HG03159 (cell line): ENCODE measurements at regions not wholly inside any gene's neighbourhood (a gene's known extent, or its start where the extent isn't known, plus 50 kb on each side); places are given as distances from the start of the nearest gene placed in this dataset.
"Not testable (repeated sequence)": the region's sequence is repeated elsewhere in the genome, so short reads cannot be mapped to it uniquely, and the experiment has no call there.

ENCODE experiments used
- ATAC-seq: cut with Tn5 transposase; IDR thresholded peaks from one replicate; pipeline ENCODE4 v1.9.1; 2021; ENCODE audit warnings: mild to moderate bottlenecking, moderate library complexity; ENCODE audit not compliant: unreplicated experiment

- ATAC-seq: no peak
Observed at GRCh38 chr20:20797521-20798310, 85.3 kb upstream of the RALGAPA2 start.

- no peak for ATAC-seq
Observed at GRCh38 chr20:20796766-20797440, 84.5 kb upstream of the RALGAPA2 start.

DNA sequence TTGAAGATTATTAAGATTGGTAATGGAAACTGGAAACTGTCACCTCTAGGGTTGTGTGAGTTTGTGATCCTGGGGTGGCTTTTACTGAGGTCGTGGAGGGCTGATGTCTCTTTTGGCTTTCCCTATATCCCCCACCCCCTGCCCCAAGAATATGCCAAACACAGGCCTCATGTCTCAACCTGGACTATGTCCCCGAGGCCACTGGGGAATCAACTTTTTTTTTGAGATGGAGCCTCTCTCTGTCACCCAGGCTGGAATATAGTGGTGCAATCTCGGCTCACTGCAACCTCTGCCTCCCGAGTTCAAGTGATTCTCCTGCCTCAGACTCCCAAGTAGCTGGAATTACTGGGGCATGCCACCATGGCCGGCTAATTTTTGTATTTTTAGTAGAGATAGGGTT, 83.3 kb upstream of the RALGAPA2 start:
- ATAC-seq: no peak

DNA sequence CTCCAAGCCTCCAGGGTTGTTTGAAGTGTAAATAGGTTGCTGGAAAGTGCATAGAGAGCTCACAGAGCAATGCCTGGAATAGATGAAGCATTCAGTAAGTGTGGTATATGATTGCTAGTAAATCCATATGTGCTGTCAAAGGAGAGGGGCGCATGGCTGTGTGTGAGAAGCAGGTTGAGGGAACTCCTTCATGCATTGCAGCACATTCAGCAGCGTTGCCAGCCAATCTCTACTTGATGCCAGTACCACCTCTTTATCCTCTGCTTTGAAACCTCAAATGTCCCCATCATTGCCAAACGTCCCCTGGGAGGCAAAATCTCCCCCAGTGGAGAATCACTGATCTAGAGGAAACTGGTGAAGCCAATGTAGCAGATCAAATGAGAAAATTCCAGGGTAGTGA, 82.7 kb upstream of the RALGAPA2 start:
- no peak for ATAC-seq

GRCh38 chr20:20793591-20793990, 81.1 kb upstream of the RALGAPA2 start:
- ATAC-seq: no peak

GRCh38 chr20:20791664-20792568, 79.5 kb upstream of the RALGAPA2 start:
- ATAC-seq: no peak

- no peak for ATAC-seq
Observed at GRCh38 chr20:20788308-20788707, 75.9 kb upstream of the RALGAPA2 start.

DNA sequence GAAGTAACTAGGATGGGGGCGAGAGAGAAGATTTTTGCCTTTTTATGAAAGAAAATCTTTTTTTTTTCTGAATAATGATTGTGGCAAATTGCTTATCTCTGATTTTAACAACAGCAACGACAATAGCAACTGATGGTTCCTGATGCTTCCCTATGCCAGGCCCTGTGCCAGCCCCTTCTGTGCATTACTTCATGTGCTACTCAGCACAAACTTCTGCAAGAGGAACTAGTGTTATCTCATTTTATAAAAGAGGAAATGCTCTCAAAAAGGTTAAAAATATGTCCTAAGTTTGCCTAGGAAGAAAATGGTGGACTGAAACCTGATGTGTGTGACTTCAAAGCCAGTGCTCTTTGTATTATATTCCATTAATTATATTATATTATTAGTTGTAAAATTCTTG, 74.0 kb upstream of the RALGAPA2 start:
- ATAC-seq: no peak

- no peak for ATAC-seq
Observed at GRCh38 chr20:20785226-20785625, 72.8 kb upstream of the RALGAPA2 start.

- ATAC-seq: not testable (repeated sequence)
Observed at GRCh38 chr20:20784450-20784849, 72.0 kb upstream of the RALGAPA2 start.

- ATAC-seq: no peak
Observed at GRCh38 chr20:20783450-20783849, 71.0 kb upstream of the RALGAPA2 start.

DNA sequence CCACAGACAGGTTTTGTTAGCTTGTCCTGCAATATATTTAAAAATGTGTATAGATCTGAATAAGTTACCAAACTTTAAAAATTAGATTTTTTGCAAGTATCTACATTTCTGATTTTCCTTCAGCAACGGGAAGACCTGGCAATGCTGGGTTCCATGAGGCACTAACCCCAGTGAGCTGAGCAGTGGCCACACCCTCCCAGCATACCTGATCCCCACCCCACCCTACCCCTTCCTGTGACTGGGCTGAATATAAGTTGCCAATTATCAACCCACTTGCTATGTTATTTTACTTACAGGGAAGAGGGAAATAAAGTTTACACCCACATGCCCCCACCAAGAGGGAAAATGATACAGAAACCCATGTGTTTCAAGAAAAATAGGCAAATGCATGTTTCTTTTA, 70.3 kb upstream of the RALGAPA2 start:
- no peak for ATAC-seq

- no peak for ATAC-seq
Observed at GRCh38 chr20:20782231-20782630, 69.8 kb upstream of the RALGAPA2 start.

DNA sequence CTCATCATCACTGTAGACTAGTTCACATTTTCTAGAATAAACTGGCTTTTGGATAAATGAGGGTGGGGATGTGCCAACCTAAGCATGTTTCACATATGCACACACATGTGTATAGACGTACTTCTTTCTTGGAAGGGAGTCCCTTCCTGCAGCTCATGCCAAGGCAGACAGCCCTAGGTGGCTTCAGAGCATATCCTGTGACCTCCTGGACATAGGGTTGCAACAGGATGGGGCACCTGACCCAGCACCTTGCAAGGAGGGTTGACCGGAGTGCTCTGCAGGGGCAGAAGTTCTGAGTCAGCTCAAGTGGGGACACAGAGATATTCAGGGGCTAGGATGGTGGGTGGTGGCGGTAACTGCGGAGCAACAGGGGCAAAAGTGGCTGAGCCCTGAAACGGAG, 68.6 kb upstream of the RALGAPA2 start:
- no peak for ATAC-seq

GRCh38 chr20:20780127-20780824, 67.8 kb upstream of the RALGAPA2 start:
- peak; percentile 65 for ATAC-seq

- ATAC-seq: no peak
Observed at GRCh38 chr20:20778676-20779075, 66.2 kb upstream of the RALGAPA2 start.

DNA sequence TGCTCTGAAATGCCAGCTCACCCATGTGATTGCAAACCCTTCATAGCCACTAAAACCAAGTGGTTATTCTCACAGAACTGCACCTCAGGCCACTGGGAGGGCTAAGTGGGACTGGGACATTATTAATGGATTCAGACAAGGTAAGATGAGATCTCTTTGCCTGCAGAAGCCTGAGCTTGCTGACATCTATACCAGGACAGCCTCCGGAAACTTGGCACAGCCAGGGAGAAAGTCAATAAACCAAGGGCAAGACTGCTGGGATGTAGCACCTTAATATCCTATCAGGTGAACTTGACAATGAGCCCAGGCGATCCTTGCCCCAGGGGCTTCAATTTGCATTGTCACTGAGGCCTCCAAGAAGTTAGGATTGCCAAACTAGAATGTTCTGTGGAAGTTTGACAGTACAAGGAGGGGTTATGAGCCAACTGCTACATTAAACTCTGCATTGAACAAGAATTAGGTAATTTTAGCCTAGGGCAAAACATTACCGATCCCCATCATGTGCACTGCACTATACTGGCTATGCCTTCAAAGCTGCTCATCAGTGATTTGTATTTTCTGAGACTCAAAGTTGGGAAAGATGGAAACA, 60.1 kb upstream of the RALGAPA2 start:
- ATAC-seq: no peak

GRCh38 chr20:20768202-20768815, 55.9 kb upstream of the RALGAPA2 start:
- ATAC-seq: no peak

DNA sequence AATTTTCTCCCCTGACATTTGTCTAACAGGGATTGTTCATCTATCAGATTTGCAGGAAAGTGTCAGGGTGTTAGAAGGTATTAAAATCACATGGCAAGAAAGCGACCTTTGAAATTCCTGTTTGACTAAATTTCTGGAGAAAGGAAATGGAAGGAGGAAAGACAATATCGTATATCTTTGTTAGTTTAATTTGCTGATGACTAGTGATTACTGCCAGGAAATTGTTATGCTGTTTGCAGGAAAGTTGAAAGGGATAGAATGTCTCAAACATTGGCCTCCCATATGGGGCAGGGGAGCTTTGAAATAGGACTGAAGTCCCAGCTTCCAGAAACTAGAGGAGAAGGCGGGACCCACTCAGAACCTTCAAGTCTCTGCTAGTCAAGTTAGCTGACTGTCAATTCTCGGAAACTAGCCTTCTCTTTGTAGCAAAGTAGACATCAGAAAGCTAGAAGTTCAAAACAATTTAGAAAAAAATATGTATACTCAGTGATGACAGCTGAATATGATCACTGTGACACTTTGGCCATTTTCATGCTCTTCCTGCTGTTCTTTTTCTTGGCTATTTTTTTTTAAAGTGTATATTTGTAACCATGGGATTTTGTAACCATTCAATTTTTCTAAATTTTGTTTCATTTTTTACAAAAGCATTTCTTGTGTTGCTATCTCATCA, 53.4 kb upstream of the RALGAPA2 start:
- ATAC-seq: no peak

DNA sequence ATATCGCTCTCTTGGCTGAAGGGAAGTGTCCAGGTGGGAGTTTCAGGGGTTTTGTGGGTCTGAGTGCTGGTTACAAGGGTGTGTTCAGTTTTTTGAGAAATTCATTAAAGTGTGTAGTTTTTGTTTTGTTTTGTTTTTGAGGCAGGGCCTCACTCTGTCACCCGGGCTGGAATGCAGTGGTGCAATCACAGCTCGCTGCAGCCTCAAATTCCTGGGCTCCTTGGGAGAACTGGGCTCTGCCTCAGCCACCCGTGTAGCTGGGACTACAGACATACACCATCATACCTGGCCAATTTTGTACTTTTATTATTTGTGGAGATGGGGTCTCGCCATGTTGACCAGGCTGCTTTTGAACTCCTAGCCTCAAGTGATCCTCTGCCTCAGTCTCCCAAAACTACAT, 51.2 kb upstream of the RALGAPA2 start:
- no peak for ATAC-seq
